PC-3 (cell line): ENCODE measurements at regions not wholly inside any gene's neighbourhood (a gene's known extent, or its start where the extent isn't known, plus 50 kb on each side); places are given as distances from the start of the nearest gene placed in this dataset.

Experiments used
- EZH2 ChIP-seq: fragments of 300-600 bp; sonication (generic); IDR thresholded peaks from one replicate; pipeline ENCODE4 v1.6.1; 2017; ENCODE audit warnings: antibody characterized with exemption, mild to moderate bottlenecking, low read length; ENCODE audit not compliant: unreplicated experiment
- EZH2phosphoT487 ChIP-seq: fragments of 300-600 bp; sonication (generic); IDR thresholded peaks from 2 replicates; pipeline ENCODE4 v1.6.1; 2018; ENCODE audit warnings: mild to moderate bottlenecking, antibody characterized with exemption, low read length, borderline replicate concordance
- TF ChIP-seq, protein P1 (sequence below): fragments of 300-600 bp; sonication (generic); conservative IDR thresholded peaks from 2 replicates; pipeline ENCODE4 v1.5.1; 2017; ENCODE audit warnings: antibody characterized with exemption, low read depth, mild to moderate bottlenecking, low read length

- no peak for TF ChIP-seq EZH2
- TF ChIP-seq, protein P1, sequence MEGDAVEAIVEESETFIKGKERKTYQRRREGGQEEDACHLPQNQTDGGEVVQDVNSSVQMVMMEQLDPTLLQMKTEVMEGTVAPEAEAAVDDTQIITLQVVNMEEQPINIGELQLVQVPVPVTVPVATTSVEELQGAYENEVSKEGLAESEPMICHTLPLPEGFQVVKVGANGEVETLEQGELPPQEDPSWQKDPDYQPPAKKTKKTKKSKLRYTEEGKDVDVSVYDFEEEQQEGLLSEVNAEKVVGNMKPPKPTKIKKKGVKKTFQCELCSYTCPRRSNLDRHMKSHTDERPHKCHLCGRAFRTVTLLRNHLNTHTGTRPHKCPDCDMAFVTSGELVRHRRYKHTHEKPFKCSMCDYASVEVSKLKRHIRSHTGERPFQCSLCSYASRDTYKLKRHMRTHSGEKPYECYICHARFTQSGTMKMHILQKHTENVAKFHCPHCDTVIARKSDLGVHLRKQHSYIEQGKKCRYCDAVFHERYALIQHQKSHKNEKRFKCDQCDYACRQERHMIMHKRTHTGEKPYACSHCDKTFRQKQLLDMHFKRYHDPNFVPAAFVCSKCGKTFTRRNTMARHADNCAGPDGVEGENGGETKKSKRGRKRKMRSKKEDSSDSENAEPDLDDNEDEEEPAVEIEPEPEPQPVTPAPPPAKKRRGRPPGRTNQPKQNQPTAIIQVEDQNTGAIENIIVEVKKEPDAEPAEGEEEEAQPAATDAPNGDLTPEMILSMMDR: no peak
- TF ChIP-seq EZH2phosphoT487: no peak
These were observed 272.5 kb downstream of the NEBL start for GRCh38 chr10:20624642-20625041.
